ENCODE measurements at regions not wholly inside any gene's neighbourhood (a gene's known extent, or its start where the extent isn't known, plus 50 kb on each side); places are given as distances from the start of the nearest gene placed in this dataset.
"Not testable (repeated sequence)": the region's sequence is repeated elsewhere in the genome, so short reads cannot be mapped to it uniquely, and the experiment has no call there.

GRCh38 chr10:23975431-23975830 is 233.5 kb upstream of the KIAA1217 start:
- no peak for DNase-seq

DNA sequence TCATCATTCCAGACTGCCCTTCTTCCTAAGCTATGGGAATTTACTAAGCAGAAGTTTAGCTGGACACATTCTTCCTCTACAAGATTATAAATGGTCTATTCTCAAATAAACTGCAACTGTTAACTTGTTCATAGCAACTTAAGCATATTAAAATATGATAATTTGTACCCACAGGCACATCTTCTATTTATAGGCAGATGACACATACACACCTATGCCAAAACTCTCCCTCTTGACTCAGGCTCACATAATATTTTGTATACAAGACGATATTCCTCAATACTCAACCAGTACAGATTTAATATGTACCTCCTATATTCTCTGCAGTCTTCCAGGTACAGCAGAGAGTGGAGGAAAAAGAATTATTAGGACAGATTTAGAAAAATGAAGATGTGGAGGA is 232.7 kb upstream of the KIAA1217 start:
- no peak for DNase-seq

DNA sequence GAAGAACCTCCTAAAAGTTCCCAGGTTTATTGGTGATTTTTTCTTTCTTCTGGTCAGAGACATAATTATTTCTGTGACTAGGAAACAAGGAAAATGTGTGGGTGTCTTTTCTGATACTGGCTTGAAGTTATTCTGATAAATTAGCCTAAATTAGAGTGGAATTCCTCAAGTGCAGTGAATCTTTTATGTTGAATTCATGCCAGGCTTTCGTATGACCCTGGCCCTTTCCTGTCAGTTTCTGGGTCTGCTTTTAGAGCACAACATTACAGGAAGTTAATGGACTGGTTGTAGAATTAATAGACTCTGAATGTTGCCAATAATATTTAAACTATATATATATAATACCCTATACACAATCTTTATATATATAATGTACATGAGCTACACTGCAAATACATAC is 230.6 kb upstream of the KIAA1217 start:
- DNase-seq, result no peak

- no peak for DNase-seq
These were observed 228.8 kb upstream of the KIAA1217 start for GRCh38 chr10:23980094-23980493.

GRCh38 chr10:23981520-23982309 is 227.2 kb upstream of the KIAA1217 start:
- no peak for DNase-seq

DNA sequence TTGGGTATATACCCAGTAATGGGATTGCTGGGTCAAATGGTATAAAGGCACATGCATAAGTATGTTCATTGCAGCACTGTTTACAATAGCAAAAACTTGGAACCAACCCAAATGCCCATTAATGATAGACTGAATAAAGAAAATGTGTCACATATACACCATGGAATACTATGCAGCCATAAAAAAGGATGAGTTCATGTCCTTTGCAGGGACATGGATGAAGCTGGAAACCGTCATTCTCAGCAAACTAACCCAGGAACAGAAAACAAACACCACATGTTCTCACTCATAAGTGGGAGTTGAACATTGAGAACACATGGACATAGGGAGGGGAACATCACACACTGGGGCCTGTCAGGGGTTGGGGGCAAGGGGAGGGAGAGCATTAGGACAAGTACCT is 224.5 kb upstream of the KIAA1217 start:
- DNase-seq, result not testable (repeated sequence)

DNA sequence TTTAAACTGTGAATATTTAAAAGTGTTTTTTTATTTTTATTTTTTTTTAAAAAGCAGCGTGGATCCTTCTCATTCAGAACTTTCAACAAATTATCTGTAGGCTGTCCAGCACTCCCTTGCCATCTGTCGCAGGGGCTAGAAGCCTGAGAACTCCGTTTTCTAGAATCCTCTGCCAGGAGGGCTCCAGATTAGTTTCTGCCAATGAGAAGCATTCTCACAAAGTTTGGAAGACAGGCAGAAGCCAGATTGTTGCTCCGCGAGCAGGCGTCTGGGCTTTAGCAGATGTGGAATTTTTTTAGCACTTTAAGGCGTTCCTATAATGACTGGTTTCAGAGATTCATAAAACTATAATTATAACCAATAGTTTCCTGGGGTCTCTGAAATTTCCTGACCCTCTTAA is 220.9 kb upstream of the KIAA1217 start:
- DNase-seq, result no peak

DNA sequence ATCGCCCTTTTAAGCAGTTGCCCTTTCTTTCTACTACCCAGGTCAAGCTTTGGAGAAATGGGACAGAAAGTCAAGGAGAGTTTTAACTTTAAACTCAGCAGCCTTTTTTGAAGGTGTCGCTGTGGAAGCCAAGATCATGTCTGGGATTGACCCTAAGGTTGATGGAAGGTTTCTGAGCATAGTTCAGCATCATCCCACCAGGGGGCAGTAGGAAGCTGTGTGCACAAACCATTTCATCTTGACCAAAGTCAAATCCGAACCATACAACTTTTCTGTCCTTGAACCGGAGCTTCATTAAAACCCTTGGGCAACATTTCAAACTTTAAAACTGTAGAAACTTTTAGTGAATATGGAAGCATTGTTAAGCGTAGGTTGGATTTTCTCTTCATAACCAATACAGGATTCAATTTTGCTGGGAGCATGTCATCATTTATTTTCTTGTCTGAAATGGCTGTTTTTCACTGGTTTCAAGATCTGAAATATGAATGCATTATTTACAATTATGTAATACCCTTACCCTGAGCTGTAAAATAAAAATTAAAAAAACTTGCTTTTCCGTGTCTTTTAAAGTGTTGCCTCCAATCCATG is 214.4 kb upstream of the KIAA1217 start:
- DNase-seq, result peak; percentile 14

- DNase-seq, result no peak
These were observed 209.5 kb upstream of the KIAA1217 start for GRCh38 chr10:23999445-23999844.

GRCh38 chr10:24000271-24000813 is 208.6 kb upstream of the KIAA1217 start:
- DNase-seq, result no peak

- DNase-seq, result no peak
These were observed 202.2 kb upstream of the KIAA1217 start for GRCh38 chr10:24006741-24007140.

DNA sequence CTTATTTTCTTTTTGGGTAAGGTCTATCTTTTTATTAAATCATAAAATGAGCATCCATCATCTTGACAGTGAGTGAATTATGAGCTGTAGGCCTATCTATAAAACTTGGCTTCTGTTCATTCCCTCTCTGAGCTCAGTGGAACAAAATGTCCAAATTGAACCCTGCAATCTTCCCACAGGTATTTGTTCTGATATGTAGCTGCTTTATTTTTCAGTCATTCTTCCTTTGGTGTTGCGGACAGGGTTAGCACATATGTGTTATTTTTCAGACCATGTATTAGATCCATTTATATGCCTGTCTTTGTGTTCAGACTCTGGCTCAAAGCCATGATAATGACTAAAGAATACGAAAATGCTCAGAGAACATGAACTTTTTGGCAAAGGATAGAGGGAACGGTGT is 201.6 kb upstream of the KIAA1217 start:
- DNase-seq, result no peak

DNA sequence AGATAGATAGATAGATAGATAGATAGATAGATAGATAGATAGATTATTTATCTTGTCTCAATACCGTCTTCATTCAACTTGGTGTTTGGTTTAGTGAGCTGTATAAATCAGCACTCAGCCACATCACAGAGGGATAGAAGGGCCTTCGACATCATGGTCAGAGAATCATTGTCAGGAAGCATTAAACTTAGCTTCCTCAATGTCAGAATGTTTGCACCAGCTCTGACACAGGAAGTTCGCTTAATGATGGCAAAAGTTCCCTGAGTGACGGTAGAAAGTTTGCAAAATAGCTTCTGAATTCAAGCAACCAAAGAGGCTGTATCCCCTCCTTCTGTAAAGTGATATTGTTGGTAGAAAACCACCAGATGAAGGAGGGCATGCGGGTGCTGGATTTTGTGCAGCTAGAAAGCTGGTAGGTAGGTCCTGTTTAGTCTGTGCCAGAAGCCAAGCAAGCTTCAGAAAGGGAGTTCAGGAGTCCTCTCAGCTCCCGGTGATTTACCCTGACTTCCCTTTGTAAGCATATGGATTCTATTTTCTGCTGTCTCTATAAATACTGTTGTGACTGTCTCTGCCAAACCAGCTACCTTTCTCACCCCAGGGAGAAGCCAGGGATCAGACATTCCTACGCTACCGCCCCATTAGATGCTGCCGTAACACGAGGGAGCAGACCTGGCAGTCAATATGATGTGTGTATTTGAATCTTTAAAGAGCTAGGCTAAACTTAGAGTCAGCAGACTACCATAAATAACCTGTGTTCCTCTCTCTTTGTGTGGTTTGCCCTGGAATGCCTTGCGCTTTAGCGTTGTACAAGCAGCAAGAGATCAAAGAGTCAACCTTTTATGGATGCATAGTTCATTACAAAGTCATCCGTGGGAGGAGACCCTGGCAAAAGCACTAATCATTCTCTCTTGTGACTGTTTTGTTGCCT is 200.5 kb upstream of the KIAA1217 start:
- no peak for DNase-seq

DNA sequence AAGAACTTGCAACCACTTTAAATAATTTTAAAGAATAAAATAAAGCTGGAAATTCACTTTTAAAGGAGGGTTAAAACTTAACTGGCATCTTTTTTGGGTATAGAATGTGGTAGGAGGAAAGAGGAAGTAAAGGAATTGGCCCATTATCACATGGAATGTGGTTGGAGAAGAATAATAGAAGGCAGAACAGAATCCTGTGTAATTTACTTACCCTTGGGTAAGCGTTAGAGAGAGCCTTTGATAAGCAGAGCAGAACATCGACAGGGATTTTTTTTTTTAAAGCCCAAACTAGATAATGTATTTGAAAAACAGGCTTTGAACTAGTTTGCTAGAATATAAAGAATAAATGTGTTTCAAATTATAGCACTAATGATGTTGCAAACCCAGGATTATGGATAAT is 199.8 kb upstream of the KIAA1217 start:
- DNase-seq, result no peak

GRCh38 chr10:24009736-24010135 is 199.2 kb upstream of the KIAA1217 start:
- no peak for DNase-seq

- no peak for DNase-seq
These were observed 198.4 kb upstream of the KIAA1217 start for GRCh38 chr10:24010436-24010970.

DNA sequence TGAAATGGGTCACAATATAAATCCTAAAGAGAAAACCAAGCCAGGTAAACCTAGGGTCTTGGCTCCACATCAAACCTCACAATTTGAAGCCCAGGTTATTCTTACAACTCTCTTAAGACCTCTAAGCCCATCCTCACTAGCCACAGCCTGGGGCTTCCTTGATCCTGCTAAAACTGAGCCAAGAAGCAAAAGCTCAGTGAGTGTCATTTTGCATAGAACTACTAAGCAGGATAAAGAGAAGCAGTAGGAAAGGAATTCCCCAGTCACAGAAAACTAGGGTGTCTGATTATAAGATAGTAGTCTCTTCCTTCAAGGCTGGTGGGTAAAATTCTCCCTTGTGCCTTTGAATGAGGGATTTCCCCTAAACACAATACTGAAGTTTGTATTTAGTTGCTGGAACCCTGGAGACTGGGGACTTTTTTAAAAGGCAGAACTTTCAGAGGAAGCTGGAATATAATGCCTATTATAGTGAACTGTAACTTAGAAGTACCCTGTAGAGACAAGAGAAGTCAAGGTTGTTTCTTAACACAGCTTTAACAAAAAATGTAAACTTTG is 196.6 kb upstream of the KIAA1217 start:
- DNase-seq, result no peak

DNA sequence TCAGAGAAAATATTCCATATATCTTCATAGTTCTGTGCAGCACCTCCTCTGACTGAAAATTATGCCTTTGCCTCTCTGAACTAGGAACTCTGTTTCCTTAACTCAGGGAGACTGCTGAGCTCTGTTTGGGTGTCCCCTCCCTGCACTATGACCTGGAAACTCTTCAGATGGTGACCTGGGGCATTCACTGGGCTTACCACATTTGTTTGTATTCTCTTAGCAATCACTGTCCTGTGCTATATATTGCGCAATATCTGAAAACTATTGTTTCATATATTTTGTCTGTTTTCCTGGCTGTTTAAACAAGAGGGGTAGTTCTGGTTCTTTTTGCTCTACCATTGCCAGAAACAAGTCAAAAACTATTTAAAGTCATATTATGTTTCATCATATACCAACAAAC is 181.8 kb upstream of the KIAA1217 start:
- no peak for DNase-seq

- DNase-seq, result no peak
These were observed 174.4 kb upstream of the KIAA1217 start for GRCh38 chr10:24034571-24034970.

DNA sequence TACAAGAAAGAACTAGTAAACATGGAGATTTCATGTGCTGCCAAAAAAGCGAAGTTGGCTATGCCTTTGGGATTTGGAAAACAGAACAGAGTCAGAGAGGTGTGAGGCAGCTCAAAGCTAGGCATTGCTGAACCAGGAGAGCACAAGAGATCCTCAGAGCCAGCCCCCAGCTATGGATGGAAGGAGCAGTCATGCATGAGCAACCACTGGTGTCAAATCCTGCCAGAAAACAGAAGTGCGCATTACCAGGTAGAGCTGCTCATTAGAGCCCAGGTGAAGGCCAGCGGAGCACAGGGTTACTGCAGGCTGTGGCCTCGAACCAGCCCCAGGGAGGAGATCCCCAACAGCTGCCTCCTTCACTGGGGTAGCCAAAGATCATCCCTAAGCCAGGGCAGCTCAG is 173.2 kb upstream of the KIAA1217 start:
- DNase-seq, result no peak

DNA sequence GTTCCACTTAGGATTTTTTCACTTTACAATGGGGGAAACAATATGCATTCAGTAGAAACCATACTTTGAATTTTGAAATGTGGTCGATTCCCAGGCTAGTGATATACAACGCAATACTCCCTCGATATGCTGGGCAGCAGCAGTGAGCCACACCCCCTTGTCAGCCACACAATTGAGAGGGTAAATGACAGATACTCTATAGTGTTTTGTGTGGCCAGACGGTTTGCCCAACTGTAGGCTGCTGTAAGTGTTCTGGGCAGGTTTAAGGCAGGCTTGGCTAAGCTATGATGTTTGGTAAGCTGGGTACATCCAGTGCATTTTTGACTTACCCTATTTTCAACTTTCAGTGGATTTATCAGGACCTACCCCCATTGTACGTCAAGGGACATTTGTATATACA is 169.6 kb upstream of the KIAA1217 start:
- DNase-seq, result no peak

GRCh38 chr10:24039897-24040296 is 169.0 kb upstream of the KIAA1217 start:
- no peak for DNase-seq

GRCh38 chr10:24041034-24041433 is 167.9 kb upstream of the KIAA1217 start:
- DNase-seq, result no peak
